ENCODE measurements at regions not wholly inside any gene's neighbourhood (a gene's known extent, or its start where the extent isn't known, plus 50 kb on each side); places are given as distances from the start of the nearest gene placed in this dataset.

- no peaks in the 10 kb centered on the region for H3K36me3 ChIP-seq
- H3K4me1 ChIP-seq: no peaks in the 10 kb centered on the region
- WGBS, 2 donors: 73 to 78% methylated on average over 2 of the region's 2 CpGs
- intact Hi-C loops (cut with DNase I): no loop called here
- no peaks in the 10 kb centered on the region for H3K27me3 ChIP-seq
- no peak for TF ChIP-seq POLR2A (IDR thresholded peaks at IDR 0.05)
- no peak for TF ChIP-seq CTCF (IDR thresholded peaks at IDR 0.05)
- no peaks in the 10 kb centered on the region for H3K9me3 ChIP-seq
- H3K27ac ChIP-seq: no peak overlapping the region
- no peak overlapping the region for H3K4me3 ChIP-seq (replicated peaks in 1 of 3)
- no peak for DNase-seq
Observed at GRCh38 chr7:145779140-145779539, 337.5 kb upstream of the CNTNAP2 start.

GRCh38 chr7:145774777-145775176 lies 341.8 kb upstream of the CNTNAP2 start:
- no peaks in the 10 kb centered on the region for H3K36me3 ChIP-seq
- intact Hi-C loops (cut with DNase I): no loop called here
- WGBS, 2 donors: 76 to 79% methylated on average over 2 of the region's 2 CpGs
- TF ChIP-seq POLR2A (IDR thresholded peaks at IDR 0.05): no peak
- TF ChIP-seq CTCF (IDR thresholded peaks at IDR 0.05): no peak
- H3K27ac ChIP-seq: no peak overlapping the region
- no peak for DNase-seq
- H3K4me3 ChIP-seq (replicated peaks in 1 of 3): no peak overlapping the region
- no peaks in the 10 kb centered on the region for H3K4me1 ChIP-seq
- H3K27me3 ChIP-seq: no peaks in the 10 kb centered on the region
- H3K9me3 ChIP-seq: no peaks in the 10 kb centered on the region

DNA sequence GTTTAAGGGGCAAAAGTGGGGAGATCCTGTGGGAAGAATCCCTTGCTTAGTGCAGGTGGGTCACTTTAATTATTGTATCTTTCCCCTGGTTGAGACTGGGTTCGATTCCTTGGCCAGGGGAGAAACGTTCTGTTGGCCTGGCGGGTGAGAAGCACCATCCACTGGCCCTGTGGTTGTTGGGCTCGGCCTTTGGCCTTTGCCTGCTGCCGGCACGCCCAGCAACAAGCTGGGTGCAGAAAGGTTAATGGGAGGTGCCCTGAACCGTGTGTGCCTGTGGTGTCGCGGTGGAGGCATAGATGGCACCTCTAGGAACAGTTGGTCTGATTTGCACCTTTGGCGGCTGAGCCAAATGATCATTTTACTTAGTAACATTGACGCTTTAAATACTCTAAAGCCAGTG lies 363.6 kb upstream of the CNTNAP2 start:
- 94 to 98% methylated on average over 11 of the region's 11 CpGs for WGBS, 2 donors
- no peaks in the 10 kb centered on the region for H3K27me3 ChIP-seq

DNA sequence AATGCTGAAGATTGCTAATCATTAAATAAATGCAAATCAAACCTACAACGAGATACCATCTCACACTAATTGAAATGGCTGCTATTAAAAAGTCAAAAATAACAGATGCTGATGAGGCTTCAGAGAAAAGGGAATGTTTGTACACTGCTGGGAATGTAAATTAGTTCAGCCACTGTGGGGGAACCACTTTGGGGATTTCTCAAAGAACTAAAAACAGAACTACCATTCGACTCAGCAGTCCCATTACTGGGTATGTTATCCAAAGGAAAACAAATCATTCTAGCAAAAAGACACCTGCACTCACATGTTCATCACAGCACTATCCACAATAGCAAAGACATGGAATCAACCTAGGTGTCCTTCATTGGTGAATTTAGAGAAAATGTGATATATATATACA lies 379.0 kb upstream of the CNTNAP2 start:
- TF ChIP-seq POLR2A (IDR thresholded peaks at IDR 0.05): no peak
- TF ChIP-seq CTCF (IDR thresholded peaks at IDR 0.05): no peak
- Histone ChIP-seq H3K36me3 (no peaks in the 10 kb centered on the region), H3K27ac (no peak overlapping the region), H3K9me3 (no peaks in the 10 kb centered on the region), H3K27me3 (no peaks in the 10 kb centered on the region), H3K4me1 (no peaks in the 10 kb centered on the region), H3K4me3 (replicated peaks in 1 of 3) (no peak overlapping the region)
- intact Hi-C loops (cut with DNase I): no loop called here
- DNase-seq: no peak
- WGBS, 2 donors: 83 to 87% methylated on average over 2 of the region's 2 CpGs

More for the DNA sequence above, 363.6 kb upstream of the CNTNAP2 start:
- no peaks in the 10 kb centered on the region for H3K4me1 ChIP-seq
- intact Hi-C loops (cut with DNase I): no loop called here
- no peak overlapping the region for H3K4me3 ChIP-seq (replicated peaks in 1 of 3)
- no peak for DNase-seq
- H3K27ac ChIP-seq: no peak overlapping the region
- TF ChIP-seq CTCF (IDR thresholded peaks at IDR 0.05) (no peak), POLR2A (IDR thresholded peaks at IDR 0.05) (no peak)
- no peaks in the 10 kb centered on the region for H3K9me3 ChIP-seq
- H3K36me3 ChIP-seq: no peaks in the 10 kb centered on the region

- intact Hi-C loops (cut with DNase I): no loop called here
- Histone ChIP-seq H3K27ac (no peak overlapping the region), H3K36me3 (no peaks in the 10 kb centered on the region), H3K4me3 (replicated peaks in 1 of 3) (no peak overlapping the region), H3K9me3 (no peaks in the 10 kb centered on the region), H3K27me3 (no peaks in the 10 kb centered on the region), H3K4me1 (no peaks in the 10 kb centered on the region)
- TF ChIP-seq CTCF (IDR thresholded peaks at IDR 0.05) (no peak), POLR2A (IDR thresholded peaks at IDR 0.05) (no peak)
- DNase-seq: no peak
- WGBS, 2 donors: 94% methylated on average over 3 of the region's 3 CpGs
Observed at GRCh38 chr7:145735061-145735460, 381.5 kb upstream of the CNTNAP2 start.

Data from thyroid gland (tissue), 4 donors.